A673 (cell line): ENCODE measurements at regions not wholly inside any gene's neighbourhood (a gene's known extent, or its start where the extent isn't known, plus 50 kb on each side); places are given as distances from the start of the nearest gene placed in this dataset.

Experiments
- CTCF ChIP-seq: fragments of 300-800, 200-600 bp; sonication (generic); conservative IDR thresholded peaks from 2 replicates; pipeline ENCODE4 v1.5.1; 2017; ENCODE audit warnings: low read depth, mild to moderate bottlenecking, antibody characterized with exemption, low read length, moderate library complexity, mixed read lengths
- EZH2 ChIP-seq: fragments of 200-600 bp; sonication (generic); IDR thresholded peaks from 2 replicates; pipeline ENCODE4 v1.6.1; 2017; ENCODE audit warnings: borderline replicate concordance, low read depth, mild to moderate bottlenecking, mixed read lengths, antibody characterized with exemption, low read length; ENCODE audit not compliant: poor library complexity, severe bottlenecking

- TF ChIP-seq CTCF (no peak), EZH2 (no peak)
Measured at GRCh38 chr14:53875324-53875897, 81.2 kb downstream of the BMP4 start.
